MM.1S (cell line): ENCODE measurements at regions not wholly inside any gene's neighbourhood (a gene's known extent, or its start where the extent isn't known, plus 50 kb on each side); places are given as distances from the start of the nearest gene placed in this dataset.

Experiments
- CTCF ChIP-seq: fragments of 300-600 bp; sonication (generic); IDR thresholded peaks from 2 replicates; pipeline ENCODE4 v1.5.1; 2016; ENCODE audit warnings: antibody characterized with exemption, low read length, mixed read lengths
- EZH2phosphoT487 ChIP-seq: fragments of 300-600 bp; sonication (generic); IDR thresholded peaks from 2 replicates; pipeline ENCODE4 v1.6.1; 2018; ENCODE audit warnings: antibody characterized with exemption, low read length

- TF ChIP-seq CTCF (no peak), EZH2phosphoT487 (no peak)
Measured at GRCh38 chr13:106915146-106915545, 347.2 kb upstream of the ARGLU1 start.
